Stimulated activated CD4-positive, alpha-beta T cell treated with anti-CD3 and anti-CD28 coated beads, Interleukin-4, amount 100 ng/mL, for 4 hours (primary cell): ENCODE measurements at regions not wholly inside any gene's neighbourhood (a gene's known extent, or its start where the extent isn't known, plus 50 kb on each side); places are given as distances from the start of the nearest gene placed in this dataset.

Experiments
- DNase-seq, 2 experiments: peaks; one replicate each; pipeline ENCODE4 v3.0.0-alpha.2; 2020

GRCh38 chr22:22091400-22091878 is 108.9 kb upstream of the TOP3B start:
- no peak for DNase-seq

GRCh38 chr22:22090650-22091399 is 108.2 kb upstream of the TOP3B start:
- DNase-seq, result no peak

- no peak for DNase-seq
Observed at GRCh38 chr22:22089459-22090308, 107.1 kb upstream of the TOP3B start.

GRCh38 chr22:22088658-22089458 is 106.3 kb upstream of the TOP3B start:
- DNase-seq, result no peak

- no peak for DNase-seq
Observed at GRCh38 chr22:22087854-22088657, 105.5 kb upstream of the TOP3B start.

- no peak for DNase-seq
Observed at GRCh38 chr22:22086501-22087158, 104.0 kb upstream of the TOP3B start.

GRCh38 chr22:22085702-22086500 is 103.3 kb upstream of the TOP3B start:
- DNase-seq, result no peak

- DNase-seq, result no peak
Observed at GRCh38 chr22:22084089-22084711, 101.6 kb upstream of the TOP3B start.

GRCh38 chr22:22082960-22083359 is 100.4 kb upstream of the TOP3B start:
- DNase-seq, result no peak

- no peak for DNase-seq
Observed at GRCh38 chr22:22082229-22082835, 99.7 kb upstream of the TOP3B start.

- no peak for DNase-seq
Observed at GRCh38 chr22:22080270-22080669, 97.7 kb upstream of the TOP3B start.

- DNase-seq, result no peak
Observed at GRCh38 chr22:22079404-22080148, 97.0 kb upstream of the TOP3B start.

GRCh38 chr22:22078329-22078728 is 95.7 kb upstream of the TOP3B start:
- no peak for DNase-seq

- DNase-seq, result no peak
Observed at GRCh38 chr22:22076932-22077703, 94.5 kb upstream of the TOP3B start.

- DNase-seq, result no peak
Observed at GRCh38 chr22:22076361-22076760, 93.8 kb upstream of the TOP3B start.

GRCh38 chr22:22075382-22076163 is 93.0 kb upstream of the TOP3B start:
- no peak for DNase-seq

GRCh38 chr22:22074634-22075381 is 92.2 kb upstream of the TOP3B start:
- no peak for DNase-seq
